Coronary artery (tissue), 2 donors: ENCODE measurements at regions not wholly inside any gene's neighbourhood (a gene's known extent, or its start where the extent isn't known, plus 50 kb on each side); places are given as distances from the start of the nearest gene placed in this dataset.

Experiments
- DNase-seq: peaks from one replicate; pipeline ENCODE4 v3.0.0-alpha.2; 2017; ENCODE audit warnings: low spot score
- H3K27ac ChIP-seq, 2 donors: fragments of 200-600 bp; sonication (generic); one replicate each; pipeline ENCODE4 v1.5.1; 2016 to 2019
- H3K4me3 ChIP-seq: fragments of 200-600 bp; sonication (generic); 2 replicates; pipeline ENCODE4 v1.5.1; 2016; ENCODE audit warnings: mild to moderate bottlenecking, moderate library complexity
- CTCF ChIP-seq: fragments of 200-600 bp; sonication (generic); IDR thresholded peaks from one replicate; pipeline ENCODE4 v1.5.1; 2019; ENCODE audit warnings: antibody characterized with exemption

- DNase-seq, result no peak
- Histone ChIP-seq H3K4me3 (no peak overlapping the region), H3K27ac (no peak overlapping the region)
- TF ChIP-seq CTCF, result no peak
These were observed 86.1 kb upstream of the CPM start for GRCh38 chr12:69019082-69019481.

DNA sequence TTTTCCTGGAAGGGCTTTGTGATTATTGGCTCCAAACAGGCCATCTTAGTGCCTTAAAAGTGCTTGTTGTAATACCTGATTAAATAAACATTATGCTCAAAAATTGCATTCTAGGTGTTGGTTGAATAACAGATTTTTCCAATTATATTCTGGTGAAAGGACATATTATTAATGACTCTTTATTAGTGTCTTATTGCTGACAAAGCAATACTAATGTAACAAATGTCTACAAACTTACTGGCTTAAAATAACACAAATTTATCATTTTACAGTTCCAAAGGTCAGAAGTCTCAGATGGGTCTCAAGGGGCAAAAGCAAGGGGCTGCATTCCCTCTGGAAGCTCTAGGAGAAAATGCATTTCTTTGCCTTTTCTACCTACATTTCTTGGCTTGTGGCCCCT is 86.9 kb upstream of the CPM start:
- TF ChIP-seq CTCF, result no peak
- Histone ChIP-seq H3K4me3 (no peak overlapping the region), H3K27ac (no peak overlapping the region)
- no peak for DNase-seq

- TF ChIP-seq CTCF, result no peak
- Histone ChIP-seq H3K27ac (no peak overlapping the region), H3K4me3 (no peak overlapping the region)
- no peak for DNase-seq
These were observed 89.7 kb upstream of the CPM start for GRCh38 chr12:69022674-69023073.

DNA sequence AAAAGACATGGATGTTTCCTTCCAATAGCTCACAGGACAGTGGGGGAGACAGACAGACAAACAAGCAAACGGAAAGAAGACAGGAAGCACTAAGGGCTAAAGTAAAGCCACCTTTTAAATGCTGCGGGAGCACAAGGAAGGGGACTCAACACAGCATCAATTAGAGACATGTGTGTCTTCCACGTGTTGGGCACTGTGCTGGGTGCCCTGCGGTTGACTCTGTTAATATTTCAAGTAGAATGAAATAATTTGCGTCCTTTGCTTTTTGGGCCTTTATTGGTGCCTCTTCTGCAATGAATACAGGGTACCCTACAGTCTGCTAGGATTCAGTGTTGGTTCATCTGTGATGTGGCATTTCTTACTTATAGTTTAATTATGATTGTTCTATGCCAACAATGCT is 90.9 kb upstream of the CPM start:
- no peak for TF ChIP-seq CTCF
- H3K27ac ChIP-seq, result no peak overlapping the region
- no peak for DNase-seq
- H3K4me3 ChIP-seq, result no peak overlapping the region

- DNase-seq, result no peak
- no peak overlapping the region for H3K4me3 ChIP-seq
- TF ChIP-seq CTCF, result no peak
- H3K27ac ChIP-seq, result no peak overlapping the region
These were observed 91.4 kb upstream of the CPM start for GRCh38 chr12:69024413-69024812.

- no peak for DNase-seq
- no peak overlapping the region for H3K27ac ChIP-seq
- TF ChIP-seq CTCF, result no peak
These were observed 91.9 kb upstream of the CPM start for GRCh38 chr12:69024907-69025306.

GRCh38 chr12:69026336-69026735 is 93.4 kb upstream of the CPM start:
- DNase-seq, result no peak
- H3K4me3 ChIP-seq, result no peak overlapping the region
- no peak for TF ChIP-seq CTCF
- no peak overlapping the region for H3K27ac ChIP-seq

More at GRCh38 chr12:69024907-69025306, 91.9 kb upstream of the CPM start:
- no peak overlapping the region for H3K4me3 ChIP-seq
